ENCODE measurements at regions not wholly inside any gene's neighbourhood (a gene's known extent, or its start where the extent isn't known, plus 50 kb on each side); places are given as distances from the start of the nearest gene placed in this dataset.

DNA sequence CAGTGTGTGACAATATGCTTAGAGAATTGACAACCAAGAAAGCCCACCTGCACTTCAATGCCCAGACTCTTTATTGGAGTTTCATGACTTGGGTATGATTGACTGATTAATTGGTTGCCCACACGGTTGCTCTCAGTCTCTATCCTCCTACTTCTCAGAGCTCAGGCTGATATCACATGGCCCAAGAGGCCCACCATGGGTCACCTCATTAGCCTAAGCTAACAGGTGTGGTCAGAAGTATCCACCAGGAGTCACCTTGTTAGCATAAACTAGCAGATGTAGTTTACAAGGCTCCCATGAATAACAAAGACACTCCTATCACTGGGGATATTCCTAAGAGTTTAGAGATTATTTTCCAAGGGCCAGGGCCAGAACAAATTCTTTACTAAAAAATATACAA is 120.2 kb upstream of the MBNL1 start:
- TF ChIP-seq MXI1 (IDR thresholded peaks at IDR 0.05; ENCODE audit: low read depth, low read length) (no peak), POLR2AphosphoS5 (IDR thresholded peaks at IDR 0.05; ENCODE audit: low read depth, low read length) (no peak), ELF1 (IDR thresholded peaks at IDR 0.05) (no peak), JUND (IDR thresholded peaks at IDR 0.05) (no peak), TCF12 (IDR thresholded peaks at IDR 0.05) (no peak), RCOR1 (IDR thresholded peaks at IDR 0.05; ENCODE audit: low read length) (no peak)
- TF ChIP-seq, protein P1, sequence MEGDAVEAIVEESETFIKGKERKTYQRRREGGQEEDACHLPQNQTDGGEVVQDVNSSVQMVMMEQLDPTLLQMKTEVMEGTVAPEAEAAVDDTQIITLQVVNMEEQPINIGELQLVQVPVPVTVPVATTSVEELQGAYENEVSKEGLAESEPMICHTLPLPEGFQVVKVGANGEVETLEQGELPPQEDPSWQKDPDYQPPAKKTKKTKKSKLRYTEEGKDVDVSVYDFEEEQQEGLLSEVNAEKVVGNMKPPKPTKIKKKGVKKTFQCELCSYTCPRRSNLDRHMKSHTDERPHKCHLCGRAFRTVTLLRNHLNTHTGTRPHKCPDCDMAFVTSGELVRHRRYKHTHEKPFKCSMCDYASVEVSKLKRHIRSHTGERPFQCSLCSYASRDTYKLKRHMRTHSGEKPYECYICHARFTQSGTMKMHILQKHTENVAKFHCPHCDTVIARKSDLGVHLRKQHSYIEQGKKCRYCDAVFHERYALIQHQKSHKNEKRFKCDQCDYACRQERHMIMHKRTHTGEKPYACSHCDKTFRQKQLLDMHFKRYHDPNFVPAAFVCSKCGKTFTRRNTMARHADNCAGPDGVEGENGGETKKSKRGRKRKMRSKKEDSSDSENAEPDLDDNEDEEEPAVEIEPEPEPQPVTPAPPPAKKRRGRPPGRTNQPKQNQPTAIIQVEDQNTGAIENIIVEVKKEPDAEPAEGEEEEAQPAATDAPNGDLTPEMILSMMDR (IDR thresholded peaks at IDR 0.05), result no peak
- TF ChIP-seq, protein P2, sequence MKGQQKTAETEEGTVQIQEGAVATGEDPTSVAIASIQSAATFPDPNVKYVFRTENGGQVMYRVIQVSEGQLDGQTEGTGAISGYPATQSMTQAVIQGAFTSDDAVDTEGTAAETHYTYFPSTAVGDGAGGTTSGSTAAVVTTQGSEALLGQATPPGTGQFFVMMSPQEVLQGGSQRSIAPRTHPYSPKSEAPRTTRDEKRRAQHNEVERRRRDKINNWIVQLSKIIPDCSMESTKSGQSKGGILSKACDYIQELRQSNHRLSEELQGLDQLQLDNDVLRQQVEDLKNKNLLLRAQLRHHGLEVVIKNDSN (IDR thresholded peaks at IDR 0.05; ENCODE audit: borderline replicate concordance, low read depth), result no peak
- TF ChIP-seq, protein P3, sequence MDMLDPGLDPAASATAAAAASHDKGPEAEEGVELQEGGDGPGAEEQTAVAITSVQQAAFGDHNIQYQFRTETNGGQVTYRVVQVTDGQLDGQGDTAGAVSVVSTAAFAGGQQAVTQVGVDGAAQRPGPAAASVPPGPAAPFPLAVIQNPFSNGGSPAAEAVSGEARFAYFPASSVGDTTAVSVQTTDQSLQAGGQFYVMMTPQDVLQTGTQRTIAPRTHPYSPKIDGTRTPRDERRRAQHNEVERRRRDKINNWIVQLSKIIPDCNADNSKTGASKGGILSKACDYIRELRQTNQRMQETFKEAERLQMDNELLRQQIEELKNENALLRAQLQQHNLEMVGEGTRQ (IDR thresholded peaks at IDR 0.05; ENCODE audit: borderline replicate concordance, low read depth, low read length), result no peak
